ENCODE measurements at regions not wholly inside any gene's neighbourhood (a gene's known extent, or its start where the extent isn't known, plus 50 kb on each side); places are given as distances from the start of the nearest gene placed in this dataset.

GRCh38 chr2:51368250-51368649 is 336.3 kb upstream of the NRXN1 start:
- no peaks in the 10 kb centered on the region for H3K27me3 ChIP-seq
- no peak for TF ChIP-seq CTCF (IDR thresholded peaks at IDR 0.05; ENCODE audit: low read depth, low read length)
- H3K4me3 ChIP-seq (ENCODE audit: low read depth, low read length), result no peak overlapping the region
- DNase-seq, result no peak
- H3K9me3 ChIP-seq, result no peaks in the 10 kb centered on the region
- H3K36me3 ChIP-seq, result no peaks in the 10 kb centered on the region
- H3K4me1 ChIP-seq, result no peaks in the 10 kb centered on the region

GRCh38 chr2:51350100-51350499 is 318.2 kb upstream of the NRXN1 start:
- H3K4me1 ChIP-seq, result no peaks in the 10 kb centered on the region
- TF ChIP-seq CTCF (IDR thresholded peaks at IDR 0.05; ENCODE audit: low read depth, low read length), result no peak
- H3K36me3 ChIP-seq, result no peaks in the 10 kb centered on the region
- no peaks in the 10 kb centered on the region for H3K9me3 ChIP-seq
- no peak overlapping the region for H3K4me3 ChIP-seq (ENCODE audit: low read depth, low read length)
- no peak for DNase-seq
- no peaks in the 10 kb centered on the region for H3K27me3 ChIP-seq

- Histone ChIP-seq H3K36me3 (no peaks in the 10 kb centered on the region), H3K4me3 (ENCODE audit: low read depth, low read length) (no peak overlapping the region), H3K9me3 (no peaks in the 10 kb centered on the region), H3K4me1 (no peaks in the 10 kb centered on the region), H3K27me3 (no peaks in the 10 kb centered on the region)
- no peak for TF ChIP-seq CTCF (IDR thresholded peaks at IDR 0.05; ENCODE audit: low read depth, low read length)
- no peak for DNase-seq
Measured at GRCh38 chr2:51344886-51345285, 313.0 kb upstream of the NRXN1 start.

GRCh38 chr2:51335087-51336058 is 303.4 kb upstream of the NRXN1 start:
- TF ChIP-seq CTCF (IDR thresholded peaks at IDR 0.05; ENCODE audit: low read depth, low read length), result no peak
- Histone ChIP-seq H3K27me3 (no peaks in the 10 kb centered on the region), H3K4me1 (no peaks in the 10 kb centered on the region), H3K4me3 (ENCODE audit: low read depth, low read length) (no peak overlapping the region), H3K9me3 (no peaks in the 10 kb centered on the region), H3K36me3 (no peaks in the 10 kb centered on the region)
- DNase-seq, result no peak

GRCh38 chr2:51329512-51329911 is 297.6 kb upstream of the NRXN1 start:
- H3K4me3 ChIP-seq (ENCODE audit: low read depth, low read length), result no peak overlapping the region
- no peaks in the 10 kb centered on the region for H3K9me3 ChIP-seq

More at GRCh38 chr2:51329512-51329911, 297.6 kb upstream of the NRXN1 start:
- TF ChIP-seq CTCF (IDR thresholded peaks at IDR 0.05; ENCODE audit: low read depth, low read length), result no peak
- Histone ChIP-seq H3K27me3 (no peaks in the 10 kb centered on the region), H3K36me3 (no peaks in the 10 kb centered on the region), H3K4me1 (no peaks in the 10 kb centered on the region)
- DNase-seq, result no peak

Data from BE2C (cell line).